Right lobe of liver (tissue), 4 donors: ENCODE measurements at regions not wholly inside any gene's neighbourhood (a gene's known extent, or its start where the extent isn't known, plus 50 kb on each side); places are given as distances from the start of the nearest gene placed in this dataset.

Experiments used
- POLR2A ChIP-seq: fragments of 450-650 bp; IDR thresholded peaks from one replicate; pipeline ENCODE4 v1.6.1; 2017; ENCODE audit warnings: antibody characterized with exemption, mild to moderate bottlenecking
- TF ChIP-seq, protein P1 (sequence below), 4 donors: fragments of 200-600 bp in 3 of 4; fragments of 450-650 bp in 1 of 4; IDR thresholded peaks; one replicate each; pipeline versions ENCODE4 v1.5.1 to v1.8.0; 2016 to 2022; ENCODE audit warnings: antibody characterized with exemption in 4 of 4, mild to moderate bottlenecking in 2 of 4
- donor health status: DM: no; HTN: no; CAD: no.
- donor health status: DM: no; HTN: no; CAD: no.
- donor health status: DM: no; HTN: yes; CAD: no.

DNA sequence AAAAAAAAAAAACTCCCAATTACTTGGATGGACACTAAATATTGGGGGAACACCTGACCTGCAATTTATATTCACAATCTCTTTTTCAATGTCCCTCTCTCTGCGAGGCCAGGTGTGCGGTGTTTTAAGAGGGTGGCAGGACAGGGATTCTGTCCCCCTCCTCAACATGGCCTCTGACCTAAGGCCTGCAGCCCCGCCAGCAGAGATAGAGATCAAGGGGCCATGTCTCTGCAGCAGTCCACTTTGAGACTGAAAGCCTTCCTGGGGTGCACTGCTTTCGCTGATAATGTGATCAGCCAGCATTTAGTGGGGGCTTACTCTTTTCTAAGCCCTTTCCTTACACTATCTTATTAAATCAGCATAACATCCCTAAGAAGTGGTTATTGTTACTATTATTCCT lies 419.9 kb downstream of the OCA2 start:
- TF ChIP-seq, protein P1, sequence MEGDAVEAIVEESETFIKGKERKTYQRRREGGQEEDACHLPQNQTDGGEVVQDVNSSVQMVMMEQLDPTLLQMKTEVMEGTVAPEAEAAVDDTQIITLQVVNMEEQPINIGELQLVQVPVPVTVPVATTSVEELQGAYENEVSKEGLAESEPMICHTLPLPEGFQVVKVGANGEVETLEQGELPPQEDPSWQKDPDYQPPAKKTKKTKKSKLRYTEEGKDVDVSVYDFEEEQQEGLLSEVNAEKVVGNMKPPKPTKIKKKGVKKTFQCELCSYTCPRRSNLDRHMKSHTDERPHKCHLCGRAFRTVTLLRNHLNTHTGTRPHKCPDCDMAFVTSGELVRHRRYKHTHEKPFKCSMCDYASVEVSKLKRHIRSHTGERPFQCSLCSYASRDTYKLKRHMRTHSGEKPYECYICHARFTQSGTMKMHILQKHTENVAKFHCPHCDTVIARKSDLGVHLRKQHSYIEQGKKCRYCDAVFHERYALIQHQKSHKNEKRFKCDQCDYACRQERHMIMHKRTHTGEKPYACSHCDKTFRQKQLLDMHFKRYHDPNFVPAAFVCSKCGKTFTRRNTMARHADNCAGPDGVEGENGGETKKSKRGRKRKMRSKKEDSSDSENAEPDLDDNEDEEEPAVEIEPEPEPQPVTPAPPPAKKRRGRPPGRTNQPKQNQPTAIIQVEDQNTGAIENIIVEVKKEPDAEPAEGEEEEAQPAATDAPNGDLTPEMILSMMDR (IDR thresholded peaks at IDR 0.05) = no peak
- TF ChIP-seq POLR2A = no peak
